Naive thymus-derived CD8-positive, alpha-beta T cell (primary cell): ENCODE measurements at regions not wholly inside any gene's neighbourhood (a gene's known extent, or its start where the extent isn't known, plus 50 kb on each side); places are given as distances from the start of the nearest gene placed in this dataset.

Experiments
- ATAC-seq, 2 donors: fragments of 150-1000 bp; cut with Tn5 transposase in 1 of 2; sonication (Bioruptor Pico), chemical (Tn5 transposase) in 1 of 2; 1 replicate in 1 of 2; 2 replicates in 1 of 2; pipeline ENCODE4 v1.10.0; 2021; ENCODE audit warnings: mild to moderate bottlenecking in 2 of 2, moderate library complexity in 2 of 2
- POLR2A ChIA-PET: fragments of 350-600 bp; sonication (Branson Sonifier 250); formaldehyde crosslinking; loops from one replicate; lab custom pipeline; 2021; ENCODE audit warnings: antibody characterized with exemption; lab: Charles Lee
- DNase-seq, 10 donors: peaks; one replicate each; pipeline versions ENCODE4 v3.0.0 to v3.0.0-alpha.2; 2020 to 2022
- H3K27ac Mint-ChIP-seq, 10 donors: one replicate each; pipeline ENCODE4 v1.8.0; 2020 to 2022; ENCODE audit warnings: mild to moderate bottlenecking in 10 of 10, mixed read lengths in 10 of 10, moderate library complexity in 4 of 10, inconsistent platforms in 1 of 10
- H3K27me3 Mint-ChIP-seq, 5 donors: one replicate each; pipeline ENCODE4 v1.8.0; 2021 to 2022; ENCODE audit warnings: mixed read lengths in 5 of 5
- H3K36me3 Mint-ChIP-seq, 3 donors: one replicate each; pipeline ENCODE4 v1.8.0; 2020 to 2022; ENCODE audit warnings: mixed read lengths in 3 of 3, mild to moderate bottlenecking in 2 of 3, inconsistent platforms in 1 of 3
- H3K4me1 Mint-ChIP-seq, 4 donors: one replicate each; pipeline ENCODE4 v1.8.0; 2021 to 2022; ENCODE audit warnings: mixed read lengths in 4 of 4
- H3K4me3 Mint-ChIP-seq, 10 donors: one replicate each; pipeline ENCODE4 v1.8.0; 2020 to 2022; ENCODE audit warnings: mild to moderate bottlenecking in 10 of 10, mixed read lengths in 10 of 10, moderate library complexity in 6 of 10, inconsistent platforms in 1 of 10
- H3K9me3 Mint-ChIP-seq, 9 donors: one replicate each; pipeline ENCODE4 v1.8.0; 2020 to 2022; ENCODE audit warnings: mixed read lengths in 9 of 9, mild to moderate bottlenecking in 3 of 9, inconsistent platforms in 1 of 9, moderate library complexity in 1 of 9

DNA sequence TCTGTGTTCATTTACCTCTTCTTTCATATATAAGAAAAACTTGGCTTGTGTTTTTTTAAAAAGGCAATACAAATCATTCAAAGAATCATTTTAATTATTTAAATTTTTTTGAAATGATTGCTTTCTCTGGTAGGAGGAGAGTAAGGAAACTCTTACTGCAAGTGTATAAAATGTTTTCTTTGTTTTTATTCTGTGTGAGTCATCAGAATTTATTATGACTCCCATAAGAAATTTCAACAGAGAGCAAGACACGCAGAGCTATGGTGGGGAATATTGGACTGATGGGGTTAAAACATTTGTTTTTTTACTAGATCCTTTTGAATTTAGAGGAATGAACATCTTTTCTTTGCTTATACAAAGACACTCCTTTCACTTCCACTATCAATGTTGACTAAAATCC is 119.1 kb upstream of the ATXN7L3B start:
- no peaks in the 10 kb centered on the region for H3K4me1 Mint-ChIP-seq
- no peak overlapping the region for H3K4me3 Mint-ChIP-seq
- no peak for DNase-seq
- H3K9me3 Mint-ChIP-seq = no peaks in the 10 kb centered on the region
- no peaks in the 10 kb centered on the region for H3K36me3 Mint-ChIP-seq
- POLR2A ChIA-PET = no interaction called here
- no peak overlapping the region for H3K27ac Mint-ChIP-seq
- no peak for ATAC-seq
- peaks cover 0 to 11% (median 4%) of the 10 kb centered on the region in 5 donors for H3K27me3 Mint-ChIP-seq

- POLR2A ChIA-PET = no interaction called here
- no peak overlapping the region for H3K4me3 Mint-ChIP-seq
- H3K36me3 Mint-ChIP-seq = no peaks in the 10 kb centered on the region
- H3K4me1 Mint-ChIP-seq = no peaks in the 10 kb centered on the region
- no peak for ATAC-seq
- H3K27ac Mint-ChIP-seq = no peak overlapping the region
- peaks cover 0 to 9% (median 0%) of the 10 kb centered on the region in 5 donors for H3K27me3 Mint-ChIP-seq
- DNase-seq = no peak
- H3K9me3 Mint-ChIP-seq = peaks cover 0 to 4% (median 0%) of the 10 kb centered on the region in 9 donors
Measured at GRCh38 chr12:74424778-74425177, 112.9 kb upstream of the ATXN7L3B start.

- no peaks in the 10 kb centered on the region for H3K36me3 Mint-ChIP-seq
- POLR2A ChIA-PET = no interaction called here
- no peaks in the 10 kb centered on the region for H3K4me1 Mint-ChIP-seq
- no peak overlapping the region for H3K27ac Mint-ChIP-seq
- H3K9me3 Mint-ChIP-seq = peaks cover 0 to 4% (median 0%) of the 10 kb centered on the region in 9 donors
- DNase-seq (no peak), ATAC-seq (no peak)
- H3K27me3 Mint-ChIP-seq = peaks cover 0 to 9% (median 0%) of the 10 kb centered on the region in 5 donors
- no peak overlapping the region for H3K4me3 Mint-ChIP-seq
Measured at GRCh38 chr12:74426091-74426490, 111.5 kb upstream of the ATXN7L3B start.

DNA sequence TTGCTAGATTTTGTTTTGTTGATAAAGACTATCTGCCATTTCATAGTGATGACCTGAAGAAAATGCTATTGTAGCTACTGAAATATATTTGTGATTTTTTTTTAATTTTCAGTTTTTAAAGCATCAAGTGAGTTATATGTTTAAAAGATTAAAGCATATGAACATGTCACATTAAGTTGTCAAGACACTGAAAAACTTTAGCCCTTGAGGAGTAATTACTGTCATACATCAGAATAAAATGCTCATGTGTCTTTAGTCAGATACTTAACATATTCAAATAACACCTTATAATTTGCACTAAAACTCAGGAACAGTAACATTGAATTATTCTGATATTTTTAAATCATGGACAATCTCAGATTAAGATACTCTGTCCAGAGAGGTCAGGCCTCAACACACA is 108.1 kb upstream of the ATXN7L3B start:
- Mint-ChIP-seq H3K36me3 (no peaks in the 10 kb centered on the region), H3K27ac (no peak overlapping the region), H3K27me3 (peaks cover 0 to 9% (median 0%) of the 10 kb centered on the region in 5 donors), H3K9me3 (peaks cover 0 to 8% (median 0%) of the 10 kb centered on the region in 9 donors), H3K4me1 (no peaks in the 10 kb centered on the region), H3K4me3 (no peak overlapping the region)
- POLR2A ChIA-PET = no interaction called here
- no peak for ATAC-seq
- no peak for DNase-seq

DNA sequence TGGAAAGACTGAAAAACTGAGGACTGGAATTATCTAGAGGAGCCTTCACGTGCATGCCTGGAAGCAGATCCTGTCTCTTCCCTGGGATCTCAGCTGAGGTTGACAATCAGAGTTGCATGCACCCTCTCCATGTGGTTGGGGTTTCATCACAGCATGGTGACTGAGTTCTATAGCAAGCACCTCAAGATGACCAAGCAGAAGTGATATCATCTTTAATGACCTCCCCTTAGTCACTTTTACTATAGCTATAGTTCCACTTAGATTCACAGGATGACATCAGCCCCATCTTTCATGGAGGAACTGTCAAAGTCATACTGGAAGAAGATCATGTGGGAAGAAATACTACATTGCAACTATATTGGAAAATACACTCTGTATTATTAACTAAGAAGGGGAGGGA is 105.8 kb upstream of the ATXN7L3B start:
- ATAC-seq (no peak), DNase-seq (no peak)
- Mint-ChIP-seq H3K36me3 (no peaks in the 10 kb centered on the region), H3K27ac (no peak overlapping the region), H3K4me3 (no peak overlapping the region), H3K27me3 (no peaks in the 10 kb centered on the region), H3K9me3 (peaks cover 0 to 16% (median 2%) of the 10 kb centered on the region in 9 donors), H3K4me1 (no peaks in the 10 kb centered on the region)
- POLR2A ChIA-PET = no interaction called here

DNA sequence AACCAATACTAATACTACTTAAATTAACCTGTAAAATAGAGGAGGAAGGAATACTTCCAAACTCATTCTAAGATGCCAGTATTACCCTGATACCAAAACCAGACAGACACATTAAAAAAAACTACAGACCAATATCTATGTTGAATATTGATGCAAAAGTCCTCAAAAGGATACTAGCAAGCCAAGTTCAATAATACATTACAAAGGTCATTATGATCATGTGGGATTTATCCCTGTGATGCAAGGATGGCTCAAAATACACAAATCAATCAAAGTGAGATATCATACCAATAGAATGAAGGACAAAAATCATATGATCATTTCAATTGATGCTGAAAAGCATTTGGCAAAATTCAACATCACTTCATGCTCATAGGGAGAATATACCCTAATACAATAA is 97.2 kb upstream of the ATXN7L3B start:
- POLR2A ChIA-PET = no interaction called here

GRCh38 chr12:74441872-74442271 is 95.8 kb upstream of the ATXN7L3B start:
- H3K27ac Mint-ChIP-seq = no peak overlapping the region
- POLR2A ChIA-PET = no interaction called here
- H3K4me1 Mint-ChIP-seq = no peaks in the 10 kb centered on the region
- H3K36me3 Mint-ChIP-seq = no peaks in the 10 kb centered on the region
- H3K4me3 Mint-ChIP-seq = no peak overlapping the region
- ATAC-seq = no peak
- DNase-seq = no peak
- no peaks in the 10 kb centered on the region for H3K9me3 Mint-ChIP-seq
- peaks cover 0 to 18% (median 8%) of the 10 kb centered on the region in 5 donors for H3K27me3 Mint-ChIP-seq

More for the DNA sequence above, 97.2 kb upstream of the ATXN7L3B start:
- Mint-ChIP-seq H3K4me1 (no peaks in the 10 kb centered on the region), H3K4me3 (no peak overlapping the region), H3K27me3 (peaks cover 0 to 18% (median 8%) of the 10 kb centered on the region in 5 donors), H3K27ac (no peak overlapping the region), H3K9me3 (peaks cover 0 to under 1% (median 0%) of the 10 kb centered on the region in 9 donors), H3K36me3 (no peaks in the 10 kb centered on the region)
- DNase-seq (no peak), ATAC-seq (no peak)

DNA sequence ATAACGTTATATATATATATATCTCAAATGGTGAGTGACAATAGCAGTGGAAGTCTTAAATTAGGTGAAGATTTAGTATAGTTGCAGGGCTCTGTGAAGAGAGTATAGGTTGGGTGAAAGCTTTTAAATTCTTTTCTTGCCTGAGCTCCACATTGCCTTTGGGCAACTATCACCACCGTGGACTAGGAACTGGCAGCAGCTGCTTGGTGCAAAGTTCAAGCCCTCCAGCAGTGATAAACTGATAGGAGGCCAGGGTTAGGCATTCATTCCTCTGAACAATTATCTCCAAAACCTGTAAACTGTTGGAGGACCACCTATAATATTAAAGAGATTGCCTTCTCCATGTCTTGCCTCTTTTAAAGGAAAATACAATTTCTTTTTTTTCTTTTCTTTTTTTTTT is 91.2 kb upstream of the ATXN7L3B start:
- POLR2A ChIA-PET = no interaction called here

GRCh38 chr12:74449872-74450271 is 87.8 kb upstream of the ATXN7L3B start:
- Mint-ChIP-seq H3K27ac (no peak overlapping the region), H3K36me3 (no peaks in the 10 kb centered on the region), H3K27me3 (peaks cover 0 to 12% (median 2%) of the 10 kb centered on the region in 5 donors), H3K4me1 (no peaks in the 10 kb centered on the region), H3K4me3 (no peak overlapping the region), H3K9me3 (no peaks in the 10 kb centered on the region)
- DNase-seq (no peak), ATAC-seq (no peak)
- POLR2A ChIA-PET = no interaction called here

More for the DNA sequence above, 91.2 kb upstream of the ATXN7L3B start:
- Mint-ChIP-seq H3K4me3 (no peak overlapping the region), H3K4me1 (no peaks in the 10 kb centered on the region), H3K9me3 (no peaks in the 10 kb centered on the region), H3K27me3 (peaks cover 0 to 12% (median 2%) of the 10 kb centered on the region in 5 donors), H3K36me3 (no peaks in the 10 kb centered on the region), H3K27ac (no peak overlapping the region)
- DNase-seq = no peak
- no peak for ATAC-seq

DNA sequence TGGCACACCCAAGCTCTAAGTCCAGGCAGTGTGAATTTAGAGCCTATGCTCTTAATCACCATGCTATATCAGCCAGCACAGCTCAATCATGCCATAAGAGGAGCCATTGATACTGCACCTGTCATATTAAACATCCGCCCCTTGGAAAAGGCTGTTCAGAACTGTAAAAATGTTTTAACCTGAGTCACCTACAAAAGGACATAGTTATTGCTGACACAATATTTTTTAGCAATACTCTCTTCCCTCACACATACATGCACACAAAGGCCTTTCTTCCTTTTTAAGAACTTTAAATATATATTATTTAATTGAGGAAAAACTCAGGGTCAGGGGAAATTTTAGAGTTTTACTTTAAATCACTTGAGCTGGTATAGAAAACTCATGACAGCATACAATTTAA is 83.5 kb upstream of the ATXN7L3B start:
- Mint-ChIP-seq H3K27ac (no peak overlapping the region), H3K4me3 (no peak overlapping the region)
- POLR2A ChIA-PET = no interaction called here

GRCh38 chr12:74455429-74455828 is 82.2 kb upstream of the ATXN7L3B start:
- H3K36me3 Mint-ChIP-seq = no peaks in the 10 kb centered on the region
- H3K9me3 Mint-ChIP-seq = no peaks in the 10 kb centered on the region
- no peak for ATAC-seq
- DNase-seq = no peak
- H3K4me1 Mint-ChIP-seq = peaks cover 0 to 1% (median 0%) of the 10 kb centered on the region in 4 donors
- peaks cover 0 to 5% (median 0%) of the 10 kb centered on the region in 5 donors for H3K27me3 Mint-ChIP-seq
- POLR2A ChIA-PET = no interaction called here
- H3K27ac Mint-ChIP-seq = no peak overlapping the region
- no peak overlapping the region for H3K4me3 Mint-ChIP-seq

More for the DNA sequence above, 83.5 kb upstream of the ATXN7L3B start:
- no peak for DNase-seq
- ATAC-seq = no peak
- no peaks in the 10 kb centered on the region for H3K9me3 Mint-ChIP-seq
- H3K27me3 Mint-ChIP-seq = peaks cover 0 to 6% (median 0%) of the 10 kb centered on the region in 5 donors
- peaks cover 0 to 1% (median 0%) of the 10 kb centered on the region in 4 donors for H3K4me1 Mint-ChIP-seq
- no peaks in the 10 kb centered on the region for H3K36me3 Mint-ChIP-seq

GRCh38 chr12:74456431-74456830 is 81.2 kb upstream of the ATXN7L3B start:
- ATAC-seq (no peak), DNase-seq (no peak)
- H3K27ac Mint-ChIP-seq = no peak overlapping the region
- H3K9me3 Mint-ChIP-seq = no peaks in the 10 kb centered on the region
- peaks cover 0 to 2% (median 0%) of the 10 kb centered on the region in 5 donors for H3K27me3 Mint-ChIP-seq
- H3K4me1 Mint-ChIP-seq = peaks cover 0 to 1% (median 0%) of the 10 kb centered on the region in 4 donors
- POLR2A ChIA-PET = no interaction called here
- H3K4me3 Mint-ChIP-seq = no peak overlapping the region
- no peaks in the 10 kb centered on the region for H3K36me3 Mint-ChIP-seq

- Mint-ChIP-seq H3K9me3 (peaks cover 0 to 4% (median 0%) of the 10 kb centered on the region in 9 donors), H3K27me3 (peaks cover 0 to 19% (median 15%) of the 10 kb centered on the region in 5 donors), H3K27ac (no peak overlapping the region), H3K36me3 (no peaks in the 10 kb centered on the region), H3K4me1 (no peaks in the 10 kb centered on the region), H3K4me3 (no peak overlapping the region)
- POLR2A ChIA-PET = no interaction called here
- ATAC-seq = no peak
- no peak for DNase-seq
Measured at GRCh38 chr12:74468401-74468800, 69.2 kb upstream of the ATXN7L3B start.

DNA sequence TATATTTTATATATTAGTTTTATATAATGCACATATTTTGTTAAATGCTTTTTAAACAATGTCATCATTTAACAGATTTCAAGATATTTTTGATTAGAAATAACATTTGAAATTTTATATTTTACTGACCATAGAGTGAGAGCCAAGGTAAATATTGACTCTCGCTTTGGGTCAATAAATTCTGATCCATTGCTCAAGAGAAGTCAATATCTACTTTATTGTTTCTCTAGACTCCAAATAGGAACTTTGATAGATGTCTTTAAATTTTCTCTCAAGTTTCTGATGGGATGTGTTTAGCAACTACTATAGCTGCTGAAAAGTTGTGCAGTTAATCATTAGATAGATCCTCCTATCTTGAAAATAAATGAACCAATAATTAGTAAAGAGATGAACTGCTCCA is 61.4 kb upstream of the ATXN7L3B start:
- POLR2A ChIA-PET = no interaction called here
- DNase-seq = no peak

More for the DNA sequence above, 61.4 kb upstream of the ATXN7L3B start:
- Mint-ChIP-seq H3K27me3 (peaks cover 0 to 10% (median 1%) of the 10 kb centered on the region in 5 donors), H3K36me3 (no peaks in the 10 kb centered on the region), H3K4me1 (no peaks in the 10 kb centered on the region), H3K27ac (no peak overlapping the region), H3K9me3 (no peaks in the 10 kb centered on the region), H3K4me3 (no peak overlapping the region)
- ATAC-seq = no peak
